Vagina (tissue), 2 donors: ENCODE measurements at regions not wholly inside any gene's neighbourhood (a gene's known extent, or its start where the extent isn't known, plus 50 kb on each side); places are given as distances from the start of the nearest gene placed in this dataset.

Experiments
- CTCF ChIP-seq, 3 experiments: fragments of 450-650 bp in 2 of 3; fragments of 200-600 bp in 1 of 3; sonication (generic) in 1 of 3; IDR thresholded peaks; one replicate each; pipeline ENCODE4 v1.5.1; 2017 to 2019; ENCODE audit warnings: antibody characterized with exemption in 3 of 3, mild to moderate bottlenecking in 2 of 3, moderate library complexity in 2 of 3
- POLR2A ChIP-seq, 2 donors: fragments of 450-650 bp; IDR thresholded peaks; one replicate each; pipeline ENCODE4 v1.6.1; 2017; ENCODE audit warnings: antibody characterized with exemption in 2 of 2, mild to moderate bottlenecking in 2 of 2, moderate library complexity in 2 of 2
- POLR2AphosphoS5 ChIP-seq, 2 donors: sonication (generic); formaldehyde crosslinking; IDR thresholded peaks; one replicate each; pipeline ENCODE4 v1.9.0; 2017; ENCODE audit warnings: antibody characterized with exemption in 2 of 2, mild to moderate bottlenecking in 2 of 2, low read depth in 1 of 2; ENCODE audit not compliant: insufficient read depth in 1 of 2

- TF ChIP-seq CTCF (IDR thresholded peaks at IDR 0.05) (no peak), POLR2A (IDR thresholded peaks at IDR 0.05) (no peak), POLR2AphosphoS5 (IDR thresholded peaks at IDR 0.05; ENCODE audit: insufficient read depth in 1 of 2, low read depth in 1 of 2) (no peak)
These were observed 332.8 kb upstream of the PTGER4 start for GRCh38 chr5:40346901-40347300.
